ENCODE measurements at regions not wholly inside any gene's neighbourhood (a gene's known extent, or its start where the extent isn't known, plus 50 kb on each side); places are given as distances from the start of the nearest gene placed in this dataset.

DNA sequence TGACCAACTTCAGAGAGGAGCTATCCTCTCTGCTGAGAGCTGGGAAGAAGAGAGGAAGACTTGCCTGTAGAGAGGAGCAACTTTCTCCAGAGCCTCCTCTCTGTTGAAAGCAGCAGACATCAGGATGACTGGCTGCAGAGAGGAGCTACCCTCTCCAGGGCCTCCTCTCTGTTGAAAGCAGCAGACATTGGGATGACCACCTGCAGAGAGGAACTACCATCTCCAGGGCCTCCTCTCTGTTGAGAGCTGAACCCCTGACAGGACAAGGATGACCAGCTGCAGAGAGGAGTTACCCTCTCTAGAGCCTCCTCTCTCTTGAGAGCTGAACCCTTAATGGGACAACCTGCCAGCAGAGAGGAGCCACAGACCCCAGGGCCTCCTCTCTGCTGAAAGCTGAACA, 83.0 kb upstream of the GJB5 start:
- no peak overlapping the region for H3K27ac ChIP-seq
- TF ChIP-seq CTCF (conservative IDR thresholded peaks at IDR 0.05) = no peak

- peak; percentile 88 for TF ChIP-seq CTCF (conservative IDR thresholded peaks at IDR 0.05)
- no peak overlapping the region for H3K27ac ChIP-seq
Observed at GRCh38 chr1:34681480-34682451, 73.1 kb upstream of the GJB5 start.

- H3K27ac ChIP-seq = no peak overlapping the region
- TF ChIP-seq CTCF (conservative IDR thresholded peaks at IDR 0.05) = no peak
Observed at GRCh38 chr1:34682452-34683223, 72.2 kb upstream of the GJB5 start.

- TF ChIP-seq CTCF (conservative IDR thresholded peaks at IDR 0.05) = no peak
- H3K27ac ChIP-seq = no peak overlapping the region
Observed at GRCh38 chr1:34683616-34684015, 71.2 kb upstream of the GJB5 start.

DNA sequence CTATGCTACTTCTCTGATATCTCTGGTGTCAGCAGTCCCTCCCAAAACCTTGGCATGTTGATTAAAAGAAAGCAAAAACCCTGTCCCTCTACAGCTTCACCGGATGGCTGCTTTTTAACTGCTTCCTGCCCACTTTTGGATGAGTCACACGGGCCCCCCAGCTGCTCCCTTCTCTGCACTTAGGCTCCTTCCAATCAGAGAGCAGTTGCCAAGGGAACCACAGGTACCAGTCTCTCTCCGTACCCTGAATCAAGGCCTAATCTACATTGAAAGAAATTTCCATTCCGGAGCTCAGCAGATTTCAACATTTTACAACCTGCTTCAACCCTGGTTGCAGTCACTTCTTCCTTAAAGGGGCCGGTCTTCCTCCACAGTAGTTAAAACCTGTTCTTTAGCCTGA, 70.6 kb upstream of the GJB5 start:
- TF ChIP-seq CTCF (conservative IDR thresholded peaks at IDR 0.05) = no peak
- no peak overlapping the region for H3K27ac ChIP-seq

- TF ChIP-seq CTCF (conservative IDR thresholded peaks at IDR 0.05) = no peak
- no peak overlapping the region for H3K27ac ChIP-seq
Observed at GRCh38 chr1:34685225-34685624, 69.6 kb upstream of the GJB5 start.

- H3K27ac ChIP-seq = no peak overlapping the region
- TF ChIP-seq CTCF (conservative IDR thresholded peaks at IDR 0.05) = no peak
Observed at GRCh38 chr1:34686531-34686930, 68.3 kb upstream of the GJB5 start.

Measured in VCaP (cell line).